ENCODE measurements at regions not wholly inside any gene's neighbourhood (a gene's known extent, or its start where the extent isn't known, plus 50 kb on each side); places are given as distances from the start of the nearest gene placed in this dataset.

- Histone ChIP-seq H4K20me1 (ENCODE audit: insufficient read depth, low read length) (no peaks in the 10 kb centered on the region), H3K27ac (ENCODE audit: low read length) (no peak overlapping the region), H3K79me2 (ENCODE audit: insufficient read depth, low read length) (no peaks in the 10 kb centered on the region), H3K36me3 (ENCODE audit: insufficient read depth, low read length) (no peaks in the 10 kb centered on the region), H3K27me3 (ENCODE audit: insufficient read depth, low read length, poor library complexity) (peaks cover 43% of the 10 kb centered on the region), H3K9ac (ENCODE audit: low read depth, low read length) (no peak overlapping the region), H3K9me3 (ENCODE audit: insufficient read depth, low read length, severe bottlenecking) (no peaks in the 10 kb centered on the region), H3K4me1 (ENCODE audit: insufficient read depth, low read length) (no peaks in the 10 kb centered on the region), H2AFZ (ENCODE audit: low read depth, low read length) (no peak overlapping the region), H3K4me3 (ENCODE audit: low read depth in 1 of 2, low read length in 2 of 2) (no peak overlapping the region), H3K4me2 (ENCODE audit: insufficient read depth, low read length) (no peak overlapping the region)
- TF ChIP-seq CTCF (IDR thresholded peaks at IDR 0.05; ENCODE audit: borderline replicate concordance, extremely low read depth, low read length, poor library complexity, severe bottlenecking) (no peak), EZH2 (IDR thresholded peaks at IDR 0.05; ENCODE audit: borderline replicate concordance, low read depth, low read length, severe bottlenecking) (no peak)
- no peak for ATAC-seq (ENCODE audit: insufficient read depth, low read depth)
- DNase-seq: no peak
These were observed 71.8 kb downstream of the IL21 start for GRCh38 chr4:122548886-122549630.

- Histone ChIP-seq H3K36me3 (ENCODE audit: insufficient read depth, low read length) (no peaks in the 10 kb centered on the region), H3K27ac (ENCODE audit: low read length) (no peak overlapping the region), H2AFZ (ENCODE audit: low read depth, low read length) (no peak overlapping the region), H4K20me1 (ENCODE audit: insufficient read depth, low read length) (no peaks in the 10 kb centered on the region), H3K9ac (ENCODE audit: low read depth, low read length) (no peak overlapping the region), H3K27me3 (ENCODE audit: insufficient read depth, low read length, poor library complexity) (peaks cover 45% of the 10 kb centered on the region), H3K4me2 (ENCODE audit: insufficient read depth, low read length) (no peak overlapping the region), H3K4me1 (ENCODE audit: insufficient read depth, low read length) (no peaks in the 10 kb centered on the region), H3K79me2 (ENCODE audit: insufficient read depth, low read length) (no peaks in the 10 kb centered on the region), H3K9me3 (ENCODE audit: insufficient read depth, low read length, severe bottlenecking) (no peaks in the 10 kb centered on the region), H3K4me3 (ENCODE audit: low read depth in 1 of 2, low read length in 2 of 2) (no peak overlapping the region)
- no peak for TF ChIP-seq CTCF (IDR thresholded peaks at IDR 0.05; ENCODE audit: borderline replicate concordance, extremely low read depth, low read length, poor library complexity, severe bottlenecking)
- TF ChIP-seq EZH2 (IDR thresholded peaks at IDR 0.05; ENCODE audit: borderline replicate concordance, low read depth, low read length, severe bottlenecking): no peak
- no peak for ATAC-seq (ENCODE audit: insufficient read depth, low read depth)
- DNase-seq: no peak
These were observed 72.4 kb downstream of the IL21 start for GRCh38 chr4:122548452-122548851.

GRCh38 chr4:122542411-122543236, 78.2 kb downstream of the IL21 start:
- Histone ChIP-seq H3K9me3 (ENCODE audit: insufficient read depth, low read length, severe bottlenecking) (no peaks in the 10 kb centered on the region), H3K4me1 (ENCODE audit: insufficient read depth, low read length) (no peaks in the 10 kb centered on the region), H2AFZ (ENCODE audit: low read depth, low read length) (no peak overlapping the region), H3K27ac (ENCODE audit: low read length) (no peak overlapping the region), H4K20me1 (ENCODE audit: insufficient read depth, low read length) (no peaks in the 10 kb centered on the region), H3K4me3 (ENCODE audit: low read depth in 1 of 2, low read length in 2 of 2) (no peak overlapping the region), H3K36me3 (ENCODE audit: insufficient read depth, low read length) (no peaks in the 10 kb centered on the region), H3K4me2 (ENCODE audit: insufficient read depth, low read length) (no peak overlapping the region), H3K79me2 (ENCODE audit: insufficient read depth, low read length) (no peaks in the 10 kb centered on the region), H3K27me3 (ENCODE audit: insufficient read depth, low read length, poor library complexity) (peaks cover 40% of the 10 kb centered on the region), H3K9ac (ENCODE audit: low read depth, low read length) (no peak overlapping the region)
- TF ChIP-seq EZH2 (IDR thresholded peaks at IDR 0.05; ENCODE audit: borderline replicate concordance, low read depth, low read length, severe bottlenecking): no peak
- no peak for TF ChIP-seq CTCF (IDR thresholded peaks at IDR 0.05; ENCODE audit: borderline replicate concordance, extremely low read depth, low read length, poor library complexity, severe bottlenecking)
- ATAC-seq (ENCODE audit: insufficient read depth, low read depth) (no peak), DNase-seq (no peak)

All from DND-41 (cell line).